ENCODE measurements at regions not wholly inside any gene's neighbourhood (a gene's known extent, or its start where the extent isn't known, plus 50 kb on each side); places are given as distances from the start of the nearest gene placed in this dataset.
"Not testable (repeated sequence)": the region's sequence is repeated elsewhere in the genome, so short reads cannot be mapped to it uniquely, and the experiment has no call there.

- intact Hi-C loops (cut with DNase I) = no loop called here
- Histone ChIP-seq H3K36me3 (no peaks in the 10 kb centered on the region), H3K4me1 (replicated peaks) (no peaks in the 10 kb centered on the region), H3K27ac (no peak overlapping the region), H3K4me3 (no peak overlapping the region), H3K27me3 (replicated peaks; ENCODE audit: insufficient read depth) (no peaks in the 10 kb centered on the region), H3K9me3 (no peaks in the 10 kb centered on the region)
- 75% methylated on average over 1 of the region's 1 CpG for WGBS
- no peak for DNase-seq (ENCODE audit: low spot score)
- no peak for TF ChIP-seq POLR2A (IDR thresholded peaks at IDR 0.05)
- TF ChIP-seq CTCF (IDR thresholded peaks at IDR 0.05) = no peak
- no peak for TF ChIP-seq POLR2AphosphoS5 (IDR thresholded peaks at IDR 0.05)
Measured at GRCh38 chr4:63986253-63986652, 423.0 kb downstream of the TECRL start.

GRCh38 chr4:63983224-63983623 lies 426.0 kb downstream of the TECRL start:
- intact Hi-C loops (cut with DNase I) = no loop called here
- Histone ChIP-seq H3K4me1 (replicated peaks) (no peaks in the 10 kb centered on the region), H3K36me3 (no peaks in the 10 kb centered on the region), H3K27me3 (replicated peaks; ENCODE audit: insufficient read depth) (no peaks in the 10 kb centered on the region), H3K27ac (no peak overlapping the region), H3K9me3 (no peaks in the 10 kb centered on the region), H3K4me3 (no peak overlapping the region)
- no peak for DNase-seq (ENCODE audit: low spot score)
- TF ChIP-seq POLR2A (IDR thresholded peaks at IDR 0.05) (no peak), POLR2AphosphoS5 (IDR thresholded peaks at IDR 0.05) (no peak), CTCF (IDR thresholded peaks at IDR 0.05) (no peak)

- Histone ChIP-seq H3K4me1 (replicated peaks) (no peaks in the 10 kb centered on the region), H3K27me3 (replicated peaks; ENCODE audit: insufficient read depth) (no peaks in the 10 kb centered on the region), H3K36me3 (no peaks in the 10 kb centered on the region), H3K9me3 (no peaks in the 10 kb centered on the region), H3K27ac (no peak overlapping the region), H3K4me3 (no peak overlapping the region)
- TF ChIP-seq POLR2AphosphoS5 (IDR thresholded peaks at IDR 0.05) = no peak
- no peak for TF ChIP-seq CTCF (IDR thresholded peaks at IDR 0.05)
- TF ChIP-seq POLR2A (IDR thresholded peaks at IDR 0.05) = no peak
- no peak for DNase-seq (ENCODE audit: low spot score)
- intact Hi-C loops (cut with DNase I) = no loop called here
- 51% methylated on average over 2 of the region's 2 CpGs for WGBS
Measured at GRCh38 chr4:63965875-63966274, 443.4 kb downstream of the TECRL start.

GRCh38 chr4:63942706-63943286 lies 466.5 kb downstream of the TECRL start:
- intact Hi-C loops (cut with DNase I); H3K27me3 ChIP-seq (replicated peaks; ENCODE audit: insufficient read depth); H3K9me3 ChIP-seq; DNase-seq (ENCODE audit: low spot score); H3K36me3 ChIP-seq; H3K27ac ChIP-seq; H3K4me3 ChIP-seq; H3K4me1 ChIP-seq (replicated peaks): not testable (repeated sequence)
- 95% methylated on average over 30 of the region's 38 CpGs for WGBS

- Histone ChIP-seq H3K4me1 (replicated peaks) (no peaks in the 10 kb centered on the region), H3K36me3 (no peaks in the 10 kb centered on the region), H3K27ac (no peak overlapping the region), H3K4me3 (no peak overlapping the region), H3K9me3 (no peaks in the 10 kb centered on the region), H3K27me3 (replicated peaks; ENCODE audit: insufficient read depth) (no peaks in the 10 kb centered on the region)
- no peak for DNase-seq (ENCODE audit: low spot score)
- intact Hi-C loops (cut with DNase I) = no loop called here
- WGBS = 16% methylated on average over 4 of the region's 4 CpGs
- no peak for TF ChIP-seq POLR2AphosphoS5 (IDR thresholded peaks at IDR 0.05)
- no peak for TF ChIP-seq POLR2A (IDR thresholded peaks at IDR 0.05)
- no peak for TF ChIP-seq CTCF (IDR thresholded peaks at IDR 0.05)
Measured at GRCh38 chr4:63937961-63938360, 471.3 kb downstream of the TECRL start.

Measured in prostate gland (tissue), 2 donors.